Lung (tissue), 11 donors: ENCODE measurements at regions not wholly inside any gene's neighbourhood (a gene's known extent, or its start where the extent isn't known, plus 50 kb on each side); places are given as distances from the start of the nearest gene placed in this dataset.

Experiments
- ATAC-seq: fragments of 200-7000 bp; cut with Tn5 transposase; one replicate; pipeline ENCODE4 v1.9.1; 2020; ENCODE audit warnings: moderate number of reproducible peaks; ENCODE audit not compliant: insufficient read depth, low FRiP score
- DNase-seq, 3 donors: peaks; one replicate each; pipeline ENCODE4 v3.0.0-alpha.2; 2013 to 2017
- H3K27ac ChIP-seq, 2 donors: one replicate each; pipeline ENCODE4 v1.5.1; 2013; ENCODE audit warnings: mild to moderate bottlenecking in 2 of 2, moderate library complexity in 2 of 2, control low read depth in 1 of 2, inconsistent platforms in 1 of 2, low read depth in 1 of 2, low read length in 1 of 2
- H3K27me3 ChIP-seq, 3 donors: one replicate each; pipeline ENCODE4 v1.5.1; 2013; ENCODE audit warnings: low read length in 2 of 3; ENCODE audit not compliant: control insufficient read depth in 3 of 3, insufficient read depth in 3 of 3
- H3K36me3 ChIP-seq, 4 donors: one replicate each; pipeline ENCODE4 v1.5.1; 2013; ENCODE audit warnings: low read length in 4 of 4, mild to moderate bottlenecking in 1 of 4, moderate library complexity in 1 of 4; ENCODE audit not compliant: control insufficient read depth in 4 of 4, insufficient read depth in 4 of 4
- H3K4me1 ChIP-seq, 5 donors: one replicate each; pipeline ENCODE4 v1.5.1; 2013; ENCODE audit warnings: low read length in 5 of 5, mild to moderate bottlenecking in 2 of 5, moderate library complexity in 1 of 5; ENCODE audit not compliant: control insufficient read depth in 5 of 5, insufficient read depth in 5 of 5
- H3K4me3 ChIP-seq: one replicate; pipeline ENCODE4 v1.5.1; 2013; ENCODE audit warnings: mild to moderate bottlenecking, control low read depth, moderate library complexity
- H3K9ac ChIP-seq, 2 donors: one replicate each; pipeline ENCODE4 v1.5.1; 2013; ENCODE audit warnings: low read length in 2 of 2, control low read depth in 1 of 2; ENCODE audit not compliant: insufficient read depth in 1 of 2
- H3K9me3 ChIP-seq, 4 donors: one replicate each; pipeline ENCODE4 v1.5.1; 2013; ENCODE audit warnings: low read length in 3 of 4, mild to moderate bottlenecking in 1 of 4, moderate library complexity in 1 of 4; ENCODE audit not compliant: control insufficient read depth in 4 of 4, insufficient read depth in 3 of 4
- WGBS, 2 donors: extraction: QIAGEN DNeasy Blood & Tissue Kit; methylation state at CpG; one replicate each; pipeline ENCODE4 v1.1.7; 2013; 5-methylcytosine and 5-hydroxymethylcytosine counted together
- TF ChIP-seq, protein P1 (sequence below): IDR thresholded peaks from 2 replicates; pipeline ENCODE4 v1.5.1; 2012; ENCODE audit warnings: mild to moderate bottlenecking; ENCODE audit errors: control extremely low read depth, extremely low read depth
- donor health status: control.
- donor health status: control.
- donor health status: Bipolar disorder and iron deficiency.
- donor health status: healthy.
- donor health status: DM: yes; HTN: yes; CAD: no.

DNA sequence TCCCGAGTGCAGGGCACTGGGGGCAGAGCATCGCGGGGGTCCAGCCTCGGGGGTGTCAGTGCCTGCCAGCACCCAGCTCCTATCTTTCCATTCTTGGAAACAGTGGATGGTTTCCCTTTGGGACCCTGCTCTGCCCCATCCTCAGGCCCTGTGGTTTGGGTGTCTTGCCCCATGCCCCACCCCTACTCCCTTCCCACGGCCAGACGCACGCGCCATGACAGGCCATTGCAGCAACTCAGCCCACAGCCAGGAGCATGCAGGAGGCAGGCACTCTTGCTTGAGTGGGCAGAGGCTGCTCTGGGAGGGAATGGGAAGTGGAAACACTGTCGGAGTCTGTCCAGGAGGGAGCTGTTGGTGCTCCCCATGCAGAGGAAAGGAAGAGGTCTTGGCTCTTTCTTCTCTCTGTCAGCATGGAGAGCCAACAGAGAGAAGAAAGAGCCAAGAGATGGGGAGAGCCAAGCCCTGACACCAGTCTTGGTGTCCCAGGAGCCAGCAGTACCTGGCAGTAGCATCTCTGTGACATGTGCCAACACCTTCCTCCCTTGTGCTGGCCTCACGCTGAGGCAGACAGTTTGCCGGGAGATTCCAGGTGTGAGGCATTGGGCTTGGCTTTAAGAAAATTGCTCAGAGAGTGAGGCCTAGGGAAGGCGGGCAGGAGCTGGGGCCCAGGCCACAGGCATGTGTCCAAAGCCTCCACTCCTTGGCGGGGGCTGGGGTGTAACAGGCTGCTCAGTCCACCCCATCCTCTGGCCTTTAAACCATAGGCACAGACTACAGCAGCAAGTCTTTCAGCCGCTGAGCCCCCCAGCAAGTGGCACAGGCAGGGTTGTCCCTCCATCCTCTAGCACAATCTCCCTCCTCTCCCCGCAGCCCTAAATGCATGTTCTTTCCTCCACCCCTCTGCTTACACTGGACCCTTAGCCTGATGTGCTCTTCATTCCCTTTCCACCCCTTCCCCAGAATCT, 86.7 kb upstream of the UQCRFS1 start:
- no peak for ATAC-seq
- peaks cover 0 to 6% (median 0%) of the 10 kb centered on the region in 3 donors for H3K27me3 ChIP-seq
- H3K9ac ChIP-seq, result no peak overlapping the region
- 85 to 87% methylated on average over 15 of the region's 15 CpGs for WGBS, 2 donors
- H3K27ac ChIP-seq, result no peak overlapping the region
- TF ChIP-seq, protein P1, sequence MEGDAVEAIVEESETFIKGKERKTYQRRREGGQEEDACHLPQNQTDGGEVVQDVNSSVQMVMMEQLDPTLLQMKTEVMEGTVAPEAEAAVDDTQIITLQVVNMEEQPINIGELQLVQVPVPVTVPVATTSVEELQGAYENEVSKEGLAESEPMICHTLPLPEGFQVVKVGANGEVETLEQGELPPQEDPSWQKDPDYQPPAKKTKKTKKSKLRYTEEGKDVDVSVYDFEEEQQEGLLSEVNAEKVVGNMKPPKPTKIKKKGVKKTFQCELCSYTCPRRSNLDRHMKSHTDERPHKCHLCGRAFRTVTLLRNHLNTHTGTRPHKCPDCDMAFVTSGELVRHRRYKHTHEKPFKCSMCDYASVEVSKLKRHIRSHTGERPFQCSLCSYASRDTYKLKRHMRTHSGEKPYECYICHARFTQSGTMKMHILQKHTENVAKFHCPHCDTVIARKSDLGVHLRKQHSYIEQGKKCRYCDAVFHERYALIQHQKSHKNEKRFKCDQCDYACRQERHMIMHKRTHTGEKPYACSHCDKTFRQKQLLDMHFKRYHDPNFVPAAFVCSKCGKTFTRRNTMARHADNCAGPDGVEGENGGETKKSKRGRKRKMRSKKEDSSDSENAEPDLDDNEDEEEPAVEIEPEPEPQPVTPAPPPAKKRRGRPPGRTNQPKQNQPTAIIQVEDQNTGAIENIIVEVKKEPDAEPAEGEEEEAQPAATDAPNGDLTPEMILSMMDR, result no peak
- peaks cover 0 to 2% (median 0%) of the 10 kb centered on the region in 4 donors for H3K9me3 ChIP-seq
- no peak for DNase-seq
- no peaks in the 10 kb centered on the region for H3K4me1 ChIP-seq
- H3K36me3 ChIP-seq, result no peaks in the 10 kb centered on the region
- no peak overlapping the region for H3K4me3 ChIP-seq

DNA sequence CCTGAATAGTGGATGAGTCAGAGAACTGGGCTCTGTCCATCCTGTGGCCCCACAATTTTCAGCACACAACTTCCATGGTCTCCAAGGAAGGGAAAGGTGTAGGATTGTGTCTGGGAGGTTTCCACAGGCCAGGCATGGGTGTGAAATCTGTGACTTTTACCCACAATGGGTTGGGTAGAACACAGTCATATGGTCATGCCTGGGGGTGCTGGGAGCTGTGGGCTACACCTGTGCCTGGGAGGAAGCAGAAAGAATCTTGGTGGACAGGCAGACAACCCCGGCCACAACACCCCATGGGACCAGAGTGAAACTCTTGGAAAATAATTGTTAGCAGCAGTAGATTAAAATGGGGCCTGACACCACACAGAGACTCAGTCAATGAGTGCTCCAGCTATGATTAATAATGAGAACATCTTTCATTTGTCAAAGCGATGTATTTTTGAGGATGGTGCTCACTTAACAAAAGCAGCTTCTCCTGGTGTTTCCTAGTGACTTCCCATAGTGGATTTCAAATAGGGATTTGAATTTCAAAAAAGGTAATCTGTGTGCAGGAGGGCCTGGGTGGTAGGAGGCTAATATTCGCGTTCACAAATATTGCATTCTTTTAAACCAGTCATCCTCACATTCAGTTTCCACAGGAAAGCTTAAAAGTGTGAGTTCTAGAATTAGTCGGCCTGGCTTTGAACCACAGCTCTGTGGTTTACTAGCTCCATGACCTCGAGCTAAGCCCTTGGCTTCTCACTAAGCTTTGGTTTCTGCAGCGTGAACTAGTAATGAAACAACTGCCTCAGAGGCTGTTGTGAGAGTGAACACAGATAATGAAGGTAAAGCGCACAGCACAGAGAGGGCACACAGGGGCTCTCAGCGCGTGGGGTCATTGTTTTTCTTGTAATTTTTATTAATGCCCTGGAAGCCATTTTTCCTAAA, 89.3 kb upstream of the UQCRFS1 start:
- DNase-seq, result no peak
- TF ChIP-seq, protein P1, result no peak
- Histone ChIP-seq H3K27ac (no peak overlapping the region), H3K9ac (no peak overlapping the region), H3K36me3 (no peaks in the 10 kb centered on the region), H3K4me3 (no peak overlapping the region), H3K4me1 (no peaks in the 10 kb centered on the region), H3K27me3 (peaks cover 0 to 6% (median 0%) of the 10 kb centered on the region in 3 donors), H3K9me3 (peaks cover 0 to 2% (median 0%) of the 10 kb centered on the region in 4 donors)
- WGBS, 2 donors, result 79 to 84% methylated on average over 10 of the region's 10 CpGs
- no peak for ATAC-seq

DNA sequence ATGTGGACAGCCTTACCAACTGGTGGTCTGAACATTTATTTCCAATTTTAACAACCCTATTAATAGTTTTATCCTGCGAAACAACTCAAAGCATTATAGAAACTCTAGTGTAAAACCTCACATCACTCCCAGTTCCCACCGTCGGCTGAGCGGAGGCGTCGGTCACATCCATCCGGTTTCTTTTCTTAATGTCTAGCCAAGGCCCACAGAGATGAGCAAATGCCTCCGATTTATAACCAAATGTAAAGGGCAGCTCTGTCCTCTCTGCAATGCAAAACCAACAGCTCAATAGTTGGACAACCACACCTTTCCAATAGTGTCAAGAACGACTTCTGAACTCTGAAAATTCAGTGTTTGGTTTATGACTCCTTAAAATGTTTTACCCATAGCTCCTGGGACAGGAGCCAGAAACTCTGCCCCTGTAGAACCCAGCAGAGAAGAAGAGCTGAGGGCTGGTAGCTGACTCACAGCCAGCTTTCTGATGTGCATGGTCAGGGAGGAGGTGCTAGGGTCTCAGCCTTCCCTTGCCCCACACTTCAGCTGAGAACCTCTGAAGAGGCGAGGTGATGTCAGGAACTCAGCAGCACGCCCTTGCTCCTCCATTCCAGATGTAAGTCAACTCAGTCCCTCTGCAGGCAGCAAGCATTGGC, 90.2 kb upstream of the UQCRFS1 start:
- Histone ChIP-seq H3K4me1 (no peaks in the 10 kb centered on the region), H3K9ac (no peak overlapping the region), H3K4me3 (no peak overlapping the region), H3K36me3 (no peaks in the 10 kb centered on the region), H3K27me3 (peaks cover 0 to under 1% (median 0%) of the 10 kb centered on the region in 3 donors), H3K9me3 (no peaks in the 10 kb centered on the region), H3K27ac (no peak overlapping the region)
- TF ChIP-seq, protein P1, result no peak
- 77 to 87% methylated on average over 11 of the region's 11 CpGs for WGBS, 2 donors
- DNase-seq, result no peak
- no peak for ATAC-seq
